ENCODE measurements at regions not wholly inside any gene's neighbourhood (a gene's known extent, or its start where the extent isn't known, plus 50 kb on each side); places are given as distances from the start of the nearest gene placed in this dataset.

DNA sequence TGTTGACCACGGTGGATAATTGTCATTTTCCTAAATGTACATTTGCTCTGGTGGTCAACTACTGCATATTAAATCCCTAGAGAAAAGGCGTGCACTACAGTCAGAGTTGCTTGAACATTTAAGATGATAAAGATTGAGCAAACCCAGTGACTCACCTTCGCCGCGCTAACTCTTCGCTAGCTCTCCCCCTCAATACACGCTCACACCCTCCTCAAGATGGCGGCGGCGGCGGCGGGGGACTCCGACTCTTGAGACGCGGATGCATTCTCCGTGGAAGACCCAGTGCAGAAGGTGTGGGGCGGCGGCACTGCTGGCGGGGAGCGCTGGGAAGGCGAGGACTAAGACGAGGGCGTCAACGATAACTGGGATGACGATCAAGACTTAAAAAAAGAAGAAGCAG, 79.8 kb upstream of the PFN2 start:
- H3K4me1 ChIP-seq (ENCODE audit: control insufficient read depth in 1 of 2, low read depth in 2 of 2): no peaks in the 10 kb centered on the region
- H3K27me3 ChIP-seq (replicated peaks; ENCODE audit: insufficient read depth): no peaks in the 10 kb centered on the region
- TF ChIP-seq, protein P1, sequence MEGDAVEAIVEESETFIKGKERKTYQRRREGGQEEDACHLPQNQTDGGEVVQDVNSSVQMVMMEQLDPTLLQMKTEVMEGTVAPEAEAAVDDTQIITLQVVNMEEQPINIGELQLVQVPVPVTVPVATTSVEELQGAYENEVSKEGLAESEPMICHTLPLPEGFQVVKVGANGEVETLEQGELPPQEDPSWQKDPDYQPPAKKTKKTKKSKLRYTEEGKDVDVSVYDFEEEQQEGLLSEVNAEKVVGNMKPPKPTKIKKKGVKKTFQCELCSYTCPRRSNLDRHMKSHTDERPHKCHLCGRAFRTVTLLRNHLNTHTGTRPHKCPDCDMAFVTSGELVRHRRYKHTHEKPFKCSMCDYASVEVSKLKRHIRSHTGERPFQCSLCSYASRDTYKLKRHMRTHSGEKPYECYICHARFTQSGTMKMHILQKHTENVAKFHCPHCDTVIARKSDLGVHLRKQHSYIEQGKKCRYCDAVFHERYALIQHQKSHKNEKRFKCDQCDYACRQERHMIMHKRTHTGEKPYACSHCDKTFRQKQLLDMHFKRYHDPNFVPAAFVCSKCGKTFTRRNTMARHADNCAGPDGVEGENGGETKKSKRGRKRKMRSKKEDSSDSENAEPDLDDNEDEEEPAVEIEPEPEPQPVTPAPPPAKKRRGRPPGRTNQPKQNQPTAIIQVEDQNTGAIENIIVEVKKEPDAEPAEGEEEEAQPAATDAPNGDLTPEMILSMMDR (IDR thresholded peaks at IDR 0.05): no peak
- H3K36me3 ChIP-seq: no peaks in the 10 kb centered on the region
- DNase-seq (ENCODE audit: low spot score) (no peak), ATAC-seq (ENCODE audit: insufficient number of reproducible peaks, low FRiP score, low read depth) (no peak)
- no peaks in the 10 kb centered on the region for H3K9me3 ChIP-seq
- H3K4me3 ChIP-seq: no peak overlapping the region
- H3K27ac ChIP-seq: no peak overlapping the region

DNA sequence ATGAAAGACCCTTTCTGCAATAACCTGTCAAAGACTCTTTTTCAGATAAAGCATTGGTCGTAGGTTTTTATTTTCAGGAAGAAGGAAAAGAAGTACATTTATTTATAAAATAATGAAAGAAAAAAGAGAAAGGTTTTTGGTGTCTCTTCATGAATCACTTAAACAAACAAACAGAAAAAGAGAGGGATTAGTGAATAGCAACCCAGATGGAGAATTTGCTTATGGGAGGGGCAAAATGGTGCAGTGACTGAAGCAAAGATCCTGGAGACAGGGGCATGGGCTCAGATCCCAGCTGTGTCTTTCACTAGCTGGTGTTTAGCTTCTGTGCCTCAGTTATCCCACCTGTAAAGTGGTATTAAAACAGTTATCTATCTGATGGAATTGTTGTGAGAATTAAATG, 78.6 kb upstream of the PFN2 start:
- ATAC-seq (ENCODE audit: insufficient number of reproducible peaks, low FRiP score, low read depth) (no peak), DNase-seq (ENCODE audit: low spot score) (no peak)
- TF ChIP-seq, protein P1 (IDR thresholded peaks at IDR 0.05): no peak

DNA sequence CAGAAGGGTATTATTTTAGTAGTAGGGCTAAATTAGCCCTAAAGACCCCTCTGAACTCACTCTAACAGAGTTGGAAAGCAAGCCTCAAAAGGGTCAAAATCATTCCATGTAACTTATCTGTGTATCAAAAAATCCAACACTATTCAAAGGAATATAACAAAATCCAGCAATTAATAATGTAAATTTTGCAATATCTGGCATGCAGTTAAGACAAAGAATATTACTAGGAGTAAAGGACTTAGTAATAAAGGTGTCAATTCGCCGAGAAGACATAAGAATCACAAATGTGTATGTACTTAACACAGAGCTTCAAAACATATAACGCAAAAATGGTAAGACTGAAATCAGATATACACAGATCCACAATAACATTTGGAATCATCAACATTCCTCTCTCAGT, 71.2 kb upstream of the PFN2 start:
- DNase-seq (ENCODE audit: low spot score): no peak
- Histone ChIP-seq H3K9me3 (no peaks in the 10 kb centered on the region), H3K27ac (no peak overlapping the region), H3K4me3 (no peak overlapping the region), H3K36me3 (no peaks in the 10 kb centered on the region), H3K27me3 (replicated peaks; ENCODE audit: insufficient read depth) (no peaks in the 10 kb centered on the region), H3K4me1 (ENCODE audit: control insufficient read depth in 1 of 2, low read depth in 2 of 2) (peaks cover 0 to 14% of the 10 kb centered on the region in 2 donors)
- TF ChIP-seq, protein P1 (IDR thresholded peaks at IDR 0.05): no peak
- no peak for ATAC-seq (ENCODE audit: insufficient number of reproducible peaks, low FRiP score, low read depth)

More for the DNA sequence above, 78.6 kb upstream of the PFN2 start:
- Histone ChIP-seq H3K36me3 (no peaks in the 10 kb centered on the region), H3K9me3 (no peaks in the 10 kb centered on the region), H3K27me3 (replicated peaks; ENCODE audit: insufficient read depth) (no peaks in the 10 kb centered on the region), H3K27ac (no peak overlapping the region), H3K4me1 (ENCODE audit: control insufficient read depth in 1 of 2, low read depth in 2 of 2) (no peaks in the 10 kb centered on the region), H3K4me3 (no peak overlapping the region)

DNA sequence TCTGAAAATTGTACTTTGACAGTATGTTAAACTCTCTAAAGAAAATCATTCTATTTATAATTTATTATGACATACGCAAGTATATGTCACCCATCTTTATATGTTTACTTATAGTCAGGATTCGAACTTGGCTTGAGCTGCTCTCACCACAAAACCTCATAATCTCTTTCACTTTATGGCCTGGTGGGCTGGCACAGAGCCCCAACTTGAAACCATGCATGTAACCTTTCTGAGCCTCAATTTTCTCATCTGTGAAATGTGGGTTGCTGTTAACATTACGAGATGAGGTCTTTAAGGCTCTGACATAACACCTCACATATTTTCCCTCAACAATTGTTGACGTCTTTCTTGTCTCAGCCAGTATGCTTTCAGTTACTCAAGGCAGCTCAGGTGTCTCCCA, 69.4 kb upstream of the PFN2 start:
- H3K27me3 ChIP-seq (replicated peaks; ENCODE audit: insufficient read depth): no peaks in the 10 kb centered on the region
- H3K9me3 ChIP-seq: no peaks in the 10 kb centered on the region
- peaks cover 0 to 18% of the 10 kb centered on the region in 2 donors for H3K4me1 ChIP-seq (ENCODE audit: control insufficient read depth in 1 of 2, low read depth in 2 of 2)
- no peak for DNase-seq (ENCODE audit: low spot score)
- TF ChIP-seq, protein P1 (IDR thresholded peaks at IDR 0.05): no peak
- H3K27ac ChIP-seq: no peak overlapping the region
- no peaks in the 10 kb centered on the region for H3K36me3 ChIP-seq
- ATAC-seq (ENCODE audit: insufficient number of reproducible peaks, low FRiP score, low read depth): no peak
- no peak overlapping the region for H3K4me3 ChIP-seq

DNA sequence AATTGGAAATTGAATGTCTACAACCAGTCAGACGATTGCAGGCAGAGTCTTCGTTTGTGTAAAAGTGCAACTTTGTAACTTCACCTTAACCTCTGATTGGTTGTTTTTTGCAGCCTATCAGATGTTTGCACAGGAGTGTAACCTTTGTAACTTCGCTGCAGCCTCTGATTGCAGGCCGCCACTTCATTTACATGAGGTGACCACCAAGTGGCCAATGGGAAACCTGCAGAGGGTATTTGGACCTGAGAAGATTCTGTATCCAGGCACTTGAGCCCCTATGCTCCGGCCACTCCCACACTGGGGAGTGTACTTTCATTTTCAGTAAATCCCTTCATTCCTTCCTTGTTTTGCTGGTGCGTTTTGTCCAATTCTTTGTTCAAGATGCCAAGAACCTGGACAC, 68.1 kb upstream of the PFN2 start:
- peaks cover 0 to 22% of the 10 kb centered on the region in 2 donors for H3K4me1 ChIP-seq (ENCODE audit: control insufficient read depth in 1 of 2, low read depth in 2 of 2)
- no peaks in the 10 kb centered on the region for H3K36me3 ChIP-seq
- ATAC-seq (ENCODE audit: insufficient number of reproducible peaks, low FRiP score, low read depth) (no peak), DNase-seq (ENCODE audit: low spot score) (no peak)
- no peaks in the 10 kb centered on the region for H3K9me3 ChIP-seq
- H3K4me3 ChIP-seq: peak overlapping the region; percentile 67
- TF ChIP-seq, protein P1 (IDR thresholded peaks at IDR 0.05): no peak
- H3K27me3 ChIP-seq (replicated peaks; ENCODE audit: insufficient read depth): no peaks in the 10 kb centered on the region
- peak overlapping the region in 1 of 2 donors; percentile 3 for H3K27ac ChIP-seq
